ENCODE measurements at regions not wholly inside any gene's neighbourhood (a gene's known extent, or its start where the extent isn't known, plus 50 kb on each side); places are given as distances from the start of the nearest gene placed in this dataset.

DNA sequence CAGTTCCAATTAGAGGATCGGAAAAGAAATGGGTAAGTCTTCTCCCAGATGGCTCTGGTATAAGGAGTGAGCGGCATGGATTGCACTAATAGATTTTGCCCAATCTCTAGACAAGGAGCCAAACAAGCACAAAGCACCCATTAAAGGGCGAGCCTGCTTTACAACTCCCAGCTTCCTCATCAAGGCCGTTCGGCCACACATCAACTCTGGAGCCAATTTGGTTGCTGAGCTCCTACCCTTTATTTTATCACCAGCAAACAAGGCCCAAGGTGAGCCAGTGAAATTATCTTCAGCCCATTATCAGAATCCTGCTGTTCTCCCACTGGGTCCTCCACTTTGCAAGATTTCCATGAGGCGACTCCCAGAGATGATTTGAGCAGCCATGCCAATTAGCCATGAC lies 292.2 kb upstream of the NPVF start:
- in situ Hi-C loops (cut with MboI; ENCODE audit: low sequenced_read_pairs, unreplicated experiment) = no loop called here

DNA sequence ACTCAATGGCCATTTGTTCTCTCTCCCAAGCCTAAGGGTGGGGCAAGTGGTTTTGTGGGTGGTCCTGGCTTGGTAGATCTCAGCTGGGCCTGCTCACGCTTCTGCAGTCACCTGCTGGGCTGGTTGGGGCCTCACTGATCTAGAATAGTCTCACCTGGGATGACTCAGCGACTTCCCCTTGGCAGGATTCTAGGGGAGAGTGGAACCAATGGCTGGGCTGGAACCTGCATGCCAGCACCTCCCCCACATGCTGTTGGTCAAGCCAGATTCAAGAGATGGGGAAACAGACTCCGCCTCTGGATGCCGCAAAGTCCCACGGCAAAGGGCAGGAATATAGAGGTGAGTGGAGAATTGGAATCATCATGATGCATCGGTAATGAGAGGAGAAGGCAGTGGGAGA lies 292.9 kb upstream of the NPVF start:
- DNase-seq (ENCODE audit: low spot score) = no peak
- in situ Hi-C loops (cut with MboI; ENCODE audit: low sequenced_read_pairs, unreplicated experiment) = no loop called here
- TF ChIP-seq, protein P1, sequence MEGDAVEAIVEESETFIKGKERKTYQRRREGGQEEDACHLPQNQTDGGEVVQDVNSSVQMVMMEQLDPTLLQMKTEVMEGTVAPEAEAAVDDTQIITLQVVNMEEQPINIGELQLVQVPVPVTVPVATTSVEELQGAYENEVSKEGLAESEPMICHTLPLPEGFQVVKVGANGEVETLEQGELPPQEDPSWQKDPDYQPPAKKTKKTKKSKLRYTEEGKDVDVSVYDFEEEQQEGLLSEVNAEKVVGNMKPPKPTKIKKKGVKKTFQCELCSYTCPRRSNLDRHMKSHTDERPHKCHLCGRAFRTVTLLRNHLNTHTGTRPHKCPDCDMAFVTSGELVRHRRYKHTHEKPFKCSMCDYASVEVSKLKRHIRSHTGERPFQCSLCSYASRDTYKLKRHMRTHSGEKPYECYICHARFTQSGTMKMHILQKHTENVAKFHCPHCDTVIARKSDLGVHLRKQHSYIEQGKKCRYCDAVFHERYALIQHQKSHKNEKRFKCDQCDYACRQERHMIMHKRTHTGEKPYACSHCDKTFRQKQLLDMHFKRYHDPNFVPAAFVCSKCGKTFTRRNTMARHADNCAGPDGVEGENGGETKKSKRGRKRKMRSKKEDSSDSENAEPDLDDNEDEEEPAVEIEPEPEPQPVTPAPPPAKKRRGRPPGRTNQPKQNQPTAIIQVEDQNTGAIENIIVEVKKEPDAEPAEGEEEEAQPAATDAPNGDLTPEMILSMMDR (IDR thresholded peaks at IDR 0.05; ENCODE audit: borderline replicate concordance, control extremely low read depth, extremely low read depth, insufficient read depth, missing control alignments) = no peak

More for the DNA sequence above, 292.2 kb upstream of the NPVF start:
- DNase-seq (ENCODE audit: low spot score) = no peak
- TF ChIP-seq, protein P1 (IDR thresholded peaks at IDR 0.05; ENCODE audit: borderline replicate concordance, control extremely low read depth, extremely low read depth, insufficient read depth, missing control alignments) = no peak

DNA sequence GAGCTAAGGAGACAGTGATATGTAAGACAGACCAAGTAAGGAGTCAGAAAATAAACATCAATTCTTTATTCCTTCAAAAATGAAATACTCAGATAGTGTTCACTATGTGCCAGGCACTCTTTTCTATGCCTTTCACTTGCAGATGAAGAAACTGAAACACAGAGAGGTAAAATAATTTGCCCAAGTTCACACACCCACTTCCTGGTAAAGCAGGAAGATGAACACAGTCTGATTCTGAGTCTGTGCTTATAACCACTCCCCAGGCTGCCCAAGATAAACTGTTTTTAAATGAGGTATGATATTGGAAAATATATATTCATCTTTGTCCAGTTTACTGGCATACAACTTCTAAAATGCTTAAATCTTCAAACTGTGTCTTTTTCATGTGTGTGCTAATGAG lies 294.4 kb upstream of the NPVF start:
- in situ Hi-C loops (cut with MboI; ENCODE audit: low sequenced_read_pairs, unreplicated experiment) = no loop called here
- no peak for DNase-seq (ENCODE audit: low spot score)
- TF ChIP-seq, protein P1 (IDR thresholded peaks at IDR 0.05; ENCODE audit: borderline replicate concordance, control extremely low read depth, extremely low read depth, insufficient read depth, missing control alignments) = no peak

DNA sequence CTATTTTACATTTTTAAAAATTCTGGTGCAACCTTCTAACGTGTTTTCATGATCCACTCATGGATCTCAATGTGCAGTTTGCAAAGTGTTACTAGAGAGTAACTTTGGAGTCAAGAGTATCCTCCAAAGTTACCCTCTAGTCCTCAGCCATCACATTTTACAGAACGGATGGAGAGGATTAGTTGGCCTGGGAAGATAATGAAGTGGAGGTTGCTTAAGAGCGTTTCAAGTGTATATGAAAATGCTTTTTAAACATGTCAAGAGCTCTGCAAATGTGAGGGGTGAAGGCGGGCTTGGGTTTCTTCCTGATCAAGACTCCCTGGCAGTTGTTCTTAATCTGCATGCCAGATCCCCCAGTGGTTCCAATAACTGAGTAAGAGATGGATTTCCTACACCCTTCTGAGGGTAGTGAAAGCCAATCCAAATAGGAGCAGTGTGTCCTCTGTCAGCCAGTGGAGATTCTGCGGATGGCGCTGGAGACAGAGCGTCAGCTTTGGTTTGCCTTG lies 299.4 kb upstream of the NPVF start:
- TF ChIP-seq, protein P1 (IDR thresholded peaks at IDR 0.05; ENCODE audit: borderline replicate concordance, control extremely low read depth, extremely low read depth, insufficient read depth, missing control alignments) = no peak
- no peak for DNase-seq (ENCODE audit: low spot score)
- in situ Hi-C loops (cut with MboI; ENCODE audit: low sequenced_read_pairs, unreplicated experiment) = no loop called here

DNA sequence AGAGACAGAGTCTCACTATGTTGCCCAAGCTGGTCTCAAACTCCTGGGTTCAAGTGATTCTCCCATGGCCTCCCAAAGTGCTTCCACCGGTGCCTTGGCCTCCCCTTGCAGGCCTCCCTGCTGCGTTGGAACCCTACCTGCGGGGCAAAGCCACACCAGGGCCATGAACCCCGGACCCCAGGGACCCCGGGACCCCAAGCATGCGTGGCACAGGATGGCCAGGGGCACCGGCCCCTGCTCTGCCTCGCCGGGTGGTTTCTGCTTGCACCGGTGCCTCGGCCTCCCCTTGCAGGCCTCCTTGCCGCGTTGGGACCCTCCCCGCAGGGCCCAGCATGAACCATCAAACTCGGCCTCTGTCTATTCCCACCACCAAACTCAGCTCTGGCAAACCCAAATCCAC lies 301.0 kb upstream of the NPVF start:
- no peak for DNase-seq (ENCODE audit: low spot score)
- in situ Hi-C loops (cut with MboI; ENCODE audit: low sequenced_read_pairs, unreplicated experiment) = no loop called here
- TF ChIP-seq, protein P1 (IDR thresholded peaks at IDR 0.05; ENCODE audit: borderline replicate concordance, control extremely low read depth, extremely low read depth, insufficient read depth, missing control alignments) = no peak

GRCh38 chr7:25536851-25537250 lies 308.6 kb upstream of the NPVF start:
- in situ Hi-C loops (cut with MboI; ENCODE audit: low sequenced_read_pairs, unreplicated experiment) = no loop called here
- no peak for DNase-seq (ENCODE audit: low spot score)
- TF ChIP-seq, protein P1 (IDR thresholded peaks at IDR 0.05; ENCODE audit: borderline replicate concordance, control extremely low read depth, extremely low read depth, insufficient read depth, missing control alignments) = no peak
